ENCODE measurements at regions not wholly inside any gene's neighbourhood (a gene's known extent, or its start where the extent isn't known, plus 50 kb on each side); places are given as distances from the start of the nearest gene placed in this dataset.

- TF ChIP-seq CTCF (IDR thresholded peaks at IDR 0.05) (no peak), EP300 (IDR thresholded peaks at IDR 0.05; ENCODE audit: low read depth) (no peak), POLR2A (IDR thresholded peaks at IDR 0.05) (no peak)
These were observed 79.0 kb downstream of the LINGO1 start for GRCh38 chr15:77553695-77554094.
